ENCODE measurements at regions not wholly inside any gene's neighbourhood (a gene's known extent, or its start where the extent isn't known, plus 50 kb on each side); places are given as distances from the start of the nearest gene placed in this dataset.
"Not testable (repeated sequence)": the region's sequence is repeated elsewhere in the genome, so short reads cannot be mapped to it uniquely, and the experiment has no call there.

DNA sequence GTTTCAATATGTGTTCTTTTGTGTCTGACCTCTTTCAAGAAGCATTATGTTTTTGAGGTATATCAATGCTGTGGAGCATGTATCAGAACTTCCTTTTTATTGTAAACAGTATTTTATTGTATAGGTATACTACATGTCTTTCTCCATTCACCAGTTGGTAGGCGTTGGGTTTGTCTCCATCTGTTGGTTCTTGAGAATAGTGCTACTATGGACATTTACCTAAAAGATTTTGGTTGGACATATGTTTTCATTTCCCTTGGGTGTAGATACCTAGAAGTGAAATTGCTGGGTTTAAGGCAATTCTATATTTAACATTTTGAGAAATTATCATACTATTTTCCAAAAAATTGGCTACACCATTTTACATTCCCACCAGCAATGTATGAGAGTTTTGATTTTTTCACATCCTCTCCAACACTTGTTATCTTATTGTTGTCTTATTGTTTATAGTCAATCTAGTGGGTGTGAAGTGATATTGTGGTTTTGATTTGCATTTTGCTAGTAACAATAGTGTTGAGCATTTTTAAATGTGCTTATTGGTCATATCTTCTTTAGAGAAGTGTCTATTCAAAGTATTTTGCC is 409.2 kb downstream of the IPO8 start:
- CTCF ChIA-PET = no interaction called here
- peak; percentile 59 for DNase-seq

DNA sequence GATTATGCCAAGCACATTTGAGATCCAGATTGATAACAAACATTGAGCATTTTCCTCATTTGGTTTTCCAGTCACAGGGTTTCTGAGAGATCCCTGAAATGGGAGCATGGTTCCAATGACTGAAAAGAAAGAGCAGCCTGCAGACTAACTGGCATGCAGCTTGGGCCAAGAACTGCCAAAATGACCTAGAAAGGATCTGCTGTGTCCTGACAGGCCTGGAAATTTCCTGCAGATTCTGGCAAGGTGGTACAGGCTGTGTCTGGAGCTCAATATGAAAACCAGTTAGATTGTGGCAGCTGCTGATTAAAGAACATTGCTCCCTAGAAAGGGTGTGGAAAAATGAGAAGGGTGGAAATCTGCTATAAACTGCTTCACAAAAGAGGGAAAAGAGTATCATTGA is 417.3 kb downstream of the IPO8 start:
- H3K27ac ChIP-seq (ENCODE audit: low read length) = no peak overlapping the region
- H3K9me3 ChIP-seq (ENCODE audit: low read length) = no peaks in the 10 kb centered on the region
- H2AFZ ChIP-seq (ENCODE audit: low read length) = no peak overlapping the region
- H3K4me2 ChIP-seq (ENCODE audit: low read length) = no peak overlapping the region
- H3K27me3 ChIP-seq (ENCODE audit: low read length) = no peaks in the 10 kb centered on the region
- no peak overlapping the region for H3K4me3 ChIP-seq (ENCODE audit: low read length)
- ChIA-PET POLR2A (ENCODE audit: unreplicated experiment) (no interaction called here), CTCF (no interaction called here)
- no peaks in the 10 kb centered on the region for H3K36me3 ChIP-seq (ENCODE audit: low read depth, low read length)
- DNase-seq (no peak), ATAC-seq (no peak)
- H3K4me1 ChIP-seq (ENCODE audit: insufficient read depth, low read length) = no peaks in the 10 kb centered on the region
- no TSS peak for BruUV-seq (replicated peaks)
- H3K79me2 ChIP-seq (ENCODE audit: low read length) = no peaks in the 10 kb centered on the region
- TF ChIP-seq EZH2 (IDR thresholded peaks at IDR 0.05; ENCODE audit: low read length, unreplicated experiment) = no peak
- TF ChIP-seq, protein P1, sequence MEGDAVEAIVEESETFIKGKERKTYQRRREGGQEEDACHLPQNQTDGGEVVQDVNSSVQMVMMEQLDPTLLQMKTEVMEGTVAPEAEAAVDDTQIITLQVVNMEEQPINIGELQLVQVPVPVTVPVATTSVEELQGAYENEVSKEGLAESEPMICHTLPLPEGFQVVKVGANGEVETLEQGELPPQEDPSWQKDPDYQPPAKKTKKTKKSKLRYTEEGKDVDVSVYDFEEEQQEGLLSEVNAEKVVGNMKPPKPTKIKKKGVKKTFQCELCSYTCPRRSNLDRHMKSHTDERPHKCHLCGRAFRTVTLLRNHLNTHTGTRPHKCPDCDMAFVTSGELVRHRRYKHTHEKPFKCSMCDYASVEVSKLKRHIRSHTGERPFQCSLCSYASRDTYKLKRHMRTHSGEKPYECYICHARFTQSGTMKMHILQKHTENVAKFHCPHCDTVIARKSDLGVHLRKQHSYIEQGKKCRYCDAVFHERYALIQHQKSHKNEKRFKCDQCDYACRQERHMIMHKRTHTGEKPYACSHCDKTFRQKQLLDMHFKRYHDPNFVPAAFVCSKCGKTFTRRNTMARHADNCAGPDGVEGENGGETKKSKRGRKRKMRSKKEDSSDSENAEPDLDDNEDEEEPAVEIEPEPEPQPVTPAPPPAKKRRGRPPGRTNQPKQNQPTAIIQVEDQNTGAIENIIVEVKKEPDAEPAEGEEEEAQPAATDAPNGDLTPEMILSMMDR (conservative IDR thresholded peaks at IDR 0.05; ENCODE audit: low read depth, low read length) = no peak
- TF ChIP-seq EZH2phosphoT487 (IDR thresholded peaks at IDR 0.05; ENCODE audit: borderline replicate concordance, low read length) = no peak
- no peaks in the 10 kb centered on the region for H4K20me1 ChIP-seq (ENCODE audit: low read length)
- intact Hi-C loops (cut with micrococcal nuclease) = no loop called here
- H3K9me2 ChIP-seq (replicated peaks; ENCODE audit: low read length) = no peaks in the 10 kb centered on the region
- H3K9ac ChIP-seq (ENCODE audit: low read length) = no peak overlapping the region
- H3F3A ChIP-seq (ENCODE audit: low read length, unreplicated experiment) = no peaks in the 10 kb centered on the region

More for the DNA sequence above, 409.2 kb downstream of the IPO8 start:
- Histone ChIP-seq H3K9ac (ENCODE audit: low read length) (no peak overlapping the region), H3K9me3 (ENCODE audit: low read length) (no peaks in the 10 kb centered on the region), H3K4me1 (ENCODE audit: insufficient read depth, low read length) (no peaks in the 10 kb centered on the region), H3F3A (ENCODE audit: low read length, unreplicated experiment) (no peaks in the 10 kb centered on the region), H3K27me3 (ENCODE audit: low read length) (no peaks in the 10 kb centered on the region), H3K79me2 (ENCODE audit: low read length) (no peaks in the 10 kb centered on the region), H3K4me3 (ENCODE audit: low read length) (no peak overlapping the region), H3K9me2 (replicated peaks; ENCODE audit: low read length) (no peaks in the 10 kb centered on the region), H3K36me3 (ENCODE audit: low read depth, low read length) (no peaks in the 10 kb centered on the region), H3K27ac (ENCODE audit: low read length) (no peak overlapping the region), H2AFZ (ENCODE audit: low read length) (no peak overlapping the region), H3K4me2 (ENCODE audit: low read length) (no peak overlapping the region), H4K20me1 (ENCODE audit: low read length) (no peaks in the 10 kb centered on the region)
- BruUV-seq (replicated peaks) = no TSS peak
- POLR2A ChIA-PET (ENCODE audit: unreplicated experiment) = no interaction called here
- intact Hi-C loops (cut with micrococcal nuclease) = loop anchor here (1.0 to 10.0 kb wide), 3 partner anchors 502 to 767 kb away; partner anchors contain the start of gene TMTC1
- TF ChIP-seq EZH2 (IDR thresholded peaks at IDR 0.05; ENCODE audit: low read length, unreplicated experiment) (no peak), EZH2phosphoT487 (IDR thresholded peaks at IDR 0.05; ENCODE audit: borderline replicate concordance, low read length) (no peak)
- TF ChIP-seq, protein P1 (conservative IDR thresholded peaks at IDR 0.05; ENCODE audit: low read depth, low read length) = peak; percentile 68
- 0 out of 2 replicates have a peak, but pooled peaks have one; percentile 37 for ATAC-seq

DNA sequence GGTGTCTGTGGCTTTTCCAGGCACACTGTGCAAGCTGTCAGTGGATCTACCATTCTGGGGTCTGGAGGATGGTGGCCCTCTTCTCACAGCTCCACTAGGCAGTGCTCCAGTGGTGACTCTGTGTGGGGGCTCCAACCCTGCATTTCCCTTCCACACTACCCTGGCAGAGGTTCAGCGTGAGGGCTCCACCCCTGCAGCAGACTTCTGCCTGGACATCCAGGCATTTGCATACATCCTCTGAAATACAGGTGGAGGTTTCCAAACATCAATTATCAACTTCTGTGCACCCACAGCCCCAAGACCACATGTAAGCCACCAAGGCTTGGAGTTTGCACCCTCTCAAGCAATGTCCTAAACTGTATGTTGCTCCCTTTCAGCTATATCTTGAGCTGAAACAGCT is 423.2 kb downstream of the IPO8 start:
- H3K36me3 ChIP-seq (ENCODE audit: low read depth, low read length); H3K9me2 ChIP-seq (replicated peaks; ENCODE audit: low read length); H3K4me3 ChIP-seq (ENCODE audit: low read length); H3K4me2 ChIP-seq (ENCODE audit: low read length); CTCF ChIA-PET; H3K9me3 ChIP-seq (ENCODE audit: low read length); H3K4me1 ChIP-seq (ENCODE audit: insufficient read depth, low read length); H2AFZ ChIP-seq (ENCODE audit: low read length); ATAC-seq; H3K9ac ChIP-seq (ENCODE audit: low read length); H3K79me2 ChIP-seq (ENCODE audit: low read length); H3F3A ChIP-seq (ENCODE audit: low read length, unreplicated experiment); H3K27me3 ChIP-seq (ENCODE audit: low read length); POLR2A ChIA-PET (ENCODE audit: unreplicated experiment); BruUV-seq (replicated peaks); DNase-seq; H4K20me1 ChIP-seq (ENCODE audit: low read length); intact Hi-C loops (cut with micrococcal nuclease); H3K27ac ChIP-seq (ENCODE audit: low read length): not testable (repeated sequence)
